HG02981 (cell line): ENCODE measurements at regions not wholly inside any gene's neighbourhood (a gene's known extent, or its start where the extent isn't known, plus 50 kb on each side); places are given as distances from the start of the nearest gene placed in this dataset.
"Not testable (repeated sequence)": the region's sequence is repeated elsewhere in the genome, so short reads cannot be mapped to it uniquely, and the experiment has no call there.

Experiments used
- ATAC-seq: cut with Tn5 transposase; IDR thresholded peaks from one replicate; pipeline ENCODE4 v1.9.1; 2021; ENCODE audit warnings: mild to moderate bottlenecking, moderate library complexity; ENCODE audit not compliant: unreplicated experiment

DNA sequence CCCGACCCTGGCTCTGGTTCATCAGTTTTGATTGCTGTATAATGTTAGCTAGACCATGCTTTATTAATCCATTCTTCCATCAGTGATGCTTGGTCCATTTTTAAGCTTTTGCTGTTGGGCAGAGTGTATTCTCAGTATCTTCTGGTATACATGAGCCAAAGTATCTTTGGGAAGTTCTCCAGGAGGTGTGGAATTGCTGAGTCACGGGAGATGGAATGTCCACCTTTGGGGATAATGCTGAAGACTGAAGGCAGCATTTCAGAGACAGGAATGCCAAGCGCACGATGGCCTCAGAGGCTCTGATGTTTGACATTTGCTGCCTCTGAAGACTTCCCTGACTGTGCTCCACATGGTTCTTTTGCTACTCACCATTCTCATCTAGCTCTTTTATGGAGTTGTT is 266.3 kb upstream of the KAZN start:
- ATAC-seq = no peak

DNA sequence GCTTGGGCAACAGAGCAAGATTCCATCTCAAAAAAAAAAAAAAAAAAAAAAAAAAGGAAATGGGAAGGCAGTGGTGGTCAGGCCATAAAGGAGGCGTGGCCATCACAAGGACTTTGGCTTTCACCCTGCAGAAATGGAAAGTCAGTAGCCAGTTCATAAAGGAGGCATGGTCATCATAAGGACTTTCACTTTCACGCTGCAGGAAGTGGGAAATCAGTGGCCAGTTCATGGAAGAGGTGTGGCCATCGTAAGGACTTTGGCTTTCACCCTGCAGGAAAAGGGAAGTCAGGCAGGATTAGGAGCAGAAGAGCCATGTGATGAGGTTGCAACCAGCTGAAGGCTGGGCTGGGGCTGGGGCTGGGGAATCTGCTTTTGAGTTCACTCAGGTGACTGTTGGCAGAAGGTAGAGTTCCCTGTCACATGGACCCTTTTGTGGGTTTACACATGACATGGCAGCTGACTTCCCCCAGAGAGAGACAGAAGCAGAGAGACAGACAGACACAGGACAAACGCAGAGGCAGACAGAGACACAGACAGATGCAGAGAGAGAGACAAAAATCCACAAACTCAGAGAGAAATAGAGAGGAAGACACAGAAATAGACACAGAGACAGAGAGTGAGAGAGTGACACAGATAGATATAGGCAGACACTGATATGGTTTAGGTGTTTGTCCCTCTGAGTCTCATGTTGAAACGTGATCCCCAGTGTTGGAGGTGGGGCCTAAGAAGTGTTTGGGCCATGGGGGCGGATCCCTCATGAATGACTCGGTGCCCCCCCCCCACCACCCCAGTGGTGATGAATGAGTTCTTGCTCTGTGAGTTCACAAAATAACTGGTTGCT is 263.9 kb upstream of the KAZN start:
- no peak for ATAC-seq

DNA sequence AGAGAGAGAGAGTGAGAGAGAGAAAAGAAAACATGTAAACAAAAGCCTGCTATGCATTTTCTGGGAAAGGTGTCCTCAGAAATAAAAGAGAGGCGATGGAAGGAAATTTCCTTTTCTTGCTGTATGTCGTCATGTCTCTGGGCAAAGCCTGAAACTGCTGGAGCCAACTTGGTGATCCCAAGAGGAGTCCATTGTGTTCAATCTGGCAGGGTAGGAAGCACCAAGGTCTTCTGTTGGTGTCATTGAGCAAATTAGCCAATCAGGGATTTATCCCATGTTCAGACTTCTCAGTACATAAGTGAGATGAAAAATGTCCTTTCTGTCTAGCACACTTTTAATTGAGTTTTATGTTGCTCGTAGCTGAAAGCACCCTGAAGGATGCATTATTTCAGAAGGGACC is 260.0 kb upstream of the KAZN start:
- ATAC-seq = no peak

DNA sequence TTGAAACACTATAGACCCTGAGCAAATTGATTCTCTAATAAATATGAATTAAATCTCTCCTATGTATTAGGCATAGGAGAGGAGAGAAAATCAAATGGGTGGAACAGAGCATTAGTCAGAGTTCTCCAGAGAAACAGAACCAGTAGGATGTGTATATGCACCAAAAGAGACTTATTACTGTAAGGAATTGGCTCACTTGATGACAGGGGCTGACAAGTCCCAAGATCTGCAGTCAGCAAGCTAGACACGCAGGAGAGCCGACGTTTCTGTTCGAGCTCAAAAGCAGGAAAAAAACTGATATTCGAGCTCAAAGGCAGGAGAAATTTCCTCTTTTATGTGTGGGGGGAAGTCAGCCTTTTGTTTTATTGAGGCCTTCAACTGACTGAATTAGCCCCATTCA is 259.2 kb upstream of the KAZN start:
- ATAC-seq = no peak

DNA sequence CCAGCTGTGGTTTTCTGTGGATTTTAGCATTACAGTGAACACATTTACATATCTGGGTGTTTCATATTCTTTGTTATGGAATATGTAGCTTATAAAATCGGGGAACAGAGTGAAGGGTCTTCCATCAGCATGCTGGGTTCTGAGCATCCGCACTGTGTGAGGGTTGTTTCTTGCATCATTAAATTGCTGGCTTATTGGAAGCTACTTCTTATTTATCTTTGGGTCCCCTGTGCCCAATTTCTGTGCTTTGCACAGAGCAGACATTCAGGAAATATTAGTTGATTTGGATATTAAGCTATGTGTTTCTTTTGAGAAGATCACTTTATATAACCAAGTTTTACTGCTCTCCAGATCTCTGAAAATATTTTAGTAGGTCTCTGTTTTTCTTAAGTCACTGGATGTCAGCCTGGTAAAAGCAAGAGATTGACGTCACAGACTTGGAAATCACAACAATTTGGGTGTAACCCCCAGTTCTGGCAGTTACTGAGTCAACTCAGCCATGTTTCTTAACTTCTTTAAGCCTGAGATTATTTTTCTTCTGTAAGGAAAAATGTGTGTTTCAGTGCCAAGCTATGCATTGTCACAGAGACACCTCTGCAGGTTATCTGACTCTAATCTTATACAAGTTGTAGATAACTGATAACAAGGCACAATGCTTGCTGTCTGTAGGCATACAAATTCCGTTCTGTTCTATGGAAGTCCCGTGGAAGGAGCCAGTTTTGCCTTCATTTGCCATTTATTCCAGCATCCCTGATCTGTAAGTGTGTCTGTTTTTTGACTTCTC is 258.3 kb upstream of the KAZN start:
- no peak for ATAC-seq

DNA sequence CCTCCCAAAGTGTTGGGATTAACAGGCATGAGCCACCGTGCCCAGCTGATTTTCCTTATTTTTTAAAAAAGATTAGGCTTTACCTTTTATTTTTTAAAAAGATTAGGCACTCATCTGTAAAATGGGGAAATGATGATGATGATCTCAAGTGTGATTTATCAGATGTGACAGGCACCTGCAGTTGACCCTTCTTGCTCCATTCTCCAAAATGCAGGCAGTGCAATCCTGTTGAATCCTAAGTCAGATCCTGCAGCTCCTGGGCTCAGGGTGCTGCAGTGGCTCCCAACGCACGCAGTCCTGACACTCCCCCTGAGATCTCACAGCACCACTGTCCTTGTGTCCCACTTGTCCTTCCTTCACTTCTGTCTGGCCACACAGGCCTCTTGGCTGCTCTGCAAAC is 257.3 kb upstream of the KAZN start:
- ATAC-seq = no peak

DNA sequence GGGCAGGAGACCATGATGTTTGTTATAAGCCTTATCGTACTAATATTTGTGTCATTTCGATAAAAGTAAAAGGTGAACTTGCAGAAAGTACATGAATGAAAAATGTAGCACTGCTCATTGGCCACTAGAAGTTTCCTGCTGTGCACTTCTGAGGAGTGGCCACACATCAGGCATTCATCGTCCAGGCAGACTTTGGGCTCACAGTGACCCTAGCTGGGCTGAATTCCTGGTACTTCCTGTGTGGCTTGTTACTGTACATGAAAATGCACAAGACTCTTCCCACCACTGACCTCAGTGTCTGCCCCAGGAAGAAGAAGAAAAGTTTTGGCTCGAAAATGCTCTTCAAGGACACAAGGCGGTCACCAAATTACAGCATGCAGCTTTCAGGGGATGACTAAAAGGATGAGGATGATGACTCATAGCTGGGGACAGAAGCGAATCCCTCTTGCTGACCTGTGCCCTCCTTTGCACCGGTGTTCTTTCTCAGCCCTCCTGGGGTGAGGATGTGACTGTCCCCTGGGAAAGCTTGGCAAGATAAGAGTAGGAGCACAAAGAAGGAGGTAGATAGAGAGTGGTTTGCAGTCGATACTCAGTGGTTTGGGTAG is 252.4 kb upstream of the KAZN start:
- no peak for ATAC-seq

DNA sequence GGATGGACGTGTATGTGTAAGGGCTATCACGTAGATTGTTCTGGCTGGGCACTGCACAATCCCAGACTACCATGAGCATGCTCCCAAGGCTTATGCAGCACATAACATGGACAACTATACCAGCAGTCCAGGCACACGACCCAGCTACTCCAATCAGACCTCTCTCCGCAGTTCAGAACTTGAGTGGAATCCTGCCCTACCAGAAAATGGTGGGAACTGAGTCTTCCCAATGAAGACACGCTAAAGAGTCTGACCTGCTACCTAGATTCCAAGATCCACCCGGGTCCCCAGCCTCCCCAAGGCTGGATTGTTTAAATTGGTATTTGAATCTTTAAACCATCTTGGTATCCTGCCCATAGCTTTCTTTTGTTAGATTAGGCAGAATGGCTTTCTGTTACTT is 251.3 kb upstream of the KAZN start:
- no peak for ATAC-seq

DNA sequence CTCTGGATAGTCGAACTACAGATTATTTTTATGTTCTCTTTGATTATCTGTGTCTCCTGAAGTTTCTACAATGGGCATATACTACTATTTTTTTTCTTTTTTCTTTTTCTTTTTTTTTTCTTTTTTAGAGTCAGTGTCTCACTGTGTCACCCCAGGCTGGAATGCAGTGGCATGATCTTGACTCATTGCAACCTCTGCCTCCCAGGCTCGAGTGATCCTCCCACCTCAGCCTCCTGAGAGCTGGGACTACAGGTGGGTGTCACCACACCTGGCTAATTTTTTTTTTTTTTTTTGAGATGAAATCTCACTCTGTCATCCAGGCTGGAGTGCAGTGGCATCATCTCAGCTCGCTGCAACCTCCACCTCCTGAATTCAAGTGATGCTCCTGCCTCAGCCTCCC is 250.7 kb upstream of the KAZN start:
- no peak for ATAC-seq

DNA sequence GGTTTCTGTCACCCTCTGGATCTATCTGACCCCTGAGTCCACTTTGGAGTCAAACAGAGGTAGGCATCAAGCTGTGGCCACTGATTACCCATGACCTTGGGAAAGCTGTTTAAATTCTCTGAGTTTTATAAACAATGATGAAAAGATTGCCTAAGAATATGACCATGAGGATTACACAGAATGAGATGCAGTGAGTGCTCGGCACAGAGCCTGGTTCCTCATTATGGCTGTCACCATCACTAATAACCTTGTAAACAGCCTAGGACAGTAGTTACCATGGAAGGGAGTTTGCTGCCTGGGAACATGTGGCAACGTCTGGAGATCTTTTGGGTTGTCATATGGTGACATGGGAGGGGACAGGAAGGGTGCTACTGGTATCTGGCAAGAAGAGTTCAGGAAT is 248.3 kb upstream of the KAZN start:
- no peak for ATAC-seq

DNA sequence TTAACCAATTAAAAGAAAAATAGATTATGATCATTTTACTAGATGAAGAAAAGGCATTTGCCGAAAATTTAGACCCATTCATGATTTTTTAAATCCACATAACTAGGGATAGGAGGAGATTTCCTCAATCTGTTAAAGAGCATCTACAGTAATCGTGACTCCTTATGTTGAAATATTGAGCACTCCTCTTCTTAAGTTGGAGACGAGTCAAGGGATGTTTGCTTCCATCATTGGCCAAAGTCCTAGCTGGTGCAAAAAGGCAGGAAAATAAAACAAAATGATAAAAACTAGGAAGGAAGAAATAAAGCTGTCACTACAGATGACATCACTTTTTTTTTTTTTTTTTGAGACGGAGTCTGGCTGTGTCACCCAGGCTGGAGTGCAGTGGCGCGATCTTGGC is 245.6 kb upstream of the KAZN start:
- no peak for ATAC-seq

DNA sequence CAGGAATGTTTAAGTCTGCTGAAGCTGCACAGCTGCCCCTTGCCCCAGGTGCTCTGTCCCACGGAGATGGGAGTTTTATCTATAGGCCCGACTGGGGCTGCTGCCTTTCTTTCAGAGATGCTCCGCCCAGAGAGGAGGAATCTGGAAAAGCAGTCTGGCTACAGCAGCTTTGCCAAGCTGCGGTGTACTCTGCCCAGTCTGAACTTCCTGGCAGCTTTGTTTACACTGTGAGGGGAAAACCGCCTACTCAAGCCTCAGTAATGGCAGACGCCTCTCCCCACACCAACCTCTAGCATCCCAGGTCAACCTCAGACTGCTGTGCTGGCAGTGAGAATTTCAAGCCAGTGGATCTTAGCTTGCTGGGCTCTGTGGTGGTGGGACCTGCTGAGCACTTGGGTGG is 237.5 kb upstream of the KAZN start:
- ATAC-seq = not testable (repeated sequence)

DNA sequence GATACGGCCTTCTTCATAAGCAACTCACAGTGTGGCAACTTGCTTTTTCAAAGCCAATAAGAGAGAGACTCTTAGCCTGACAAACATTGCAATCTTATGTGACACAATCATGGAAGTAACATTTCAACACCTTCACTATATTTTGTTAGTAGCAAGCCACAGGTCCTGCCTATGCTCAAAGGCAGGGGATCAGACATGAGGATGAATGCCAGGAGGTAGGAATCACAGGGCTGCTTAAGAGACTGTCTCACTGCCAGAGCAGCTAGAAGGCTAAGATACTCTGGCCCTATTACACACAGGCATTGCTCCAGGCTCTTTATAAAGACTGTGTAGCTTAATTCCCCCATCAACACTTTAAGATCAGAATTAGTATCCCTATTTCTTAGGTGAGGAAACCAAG is 236.2 kb upstream of the KAZN start:
- no peak for ATAC-seq

DNA sequence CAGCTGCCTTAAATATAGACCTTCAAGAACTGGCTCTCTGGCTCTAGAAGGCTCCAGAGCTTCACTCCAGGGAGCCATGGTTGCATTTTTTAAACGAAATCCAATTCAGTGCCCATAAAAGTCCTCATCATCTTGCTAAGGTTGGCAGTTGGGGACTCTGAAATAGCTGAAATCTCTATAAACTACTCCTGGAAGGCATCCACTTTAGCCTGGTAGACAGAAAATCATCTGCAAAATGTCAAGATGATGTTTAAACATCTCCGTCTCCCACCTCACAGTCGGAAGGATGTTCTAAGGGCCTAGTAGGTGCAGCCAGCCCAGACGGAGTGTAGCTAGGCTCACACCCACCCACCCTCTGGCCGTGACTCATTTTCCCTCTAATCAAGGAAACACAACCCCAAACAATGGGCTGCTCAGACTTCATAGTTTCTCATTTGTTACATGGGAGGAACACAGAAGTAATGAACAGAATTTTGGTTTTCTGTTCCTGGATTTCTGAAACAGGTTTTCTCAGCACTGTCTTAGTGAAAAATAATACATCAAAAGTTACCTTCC is 235.4 kb upstream of the KAZN start:
- no peak for ATAC-seq

DNA sequence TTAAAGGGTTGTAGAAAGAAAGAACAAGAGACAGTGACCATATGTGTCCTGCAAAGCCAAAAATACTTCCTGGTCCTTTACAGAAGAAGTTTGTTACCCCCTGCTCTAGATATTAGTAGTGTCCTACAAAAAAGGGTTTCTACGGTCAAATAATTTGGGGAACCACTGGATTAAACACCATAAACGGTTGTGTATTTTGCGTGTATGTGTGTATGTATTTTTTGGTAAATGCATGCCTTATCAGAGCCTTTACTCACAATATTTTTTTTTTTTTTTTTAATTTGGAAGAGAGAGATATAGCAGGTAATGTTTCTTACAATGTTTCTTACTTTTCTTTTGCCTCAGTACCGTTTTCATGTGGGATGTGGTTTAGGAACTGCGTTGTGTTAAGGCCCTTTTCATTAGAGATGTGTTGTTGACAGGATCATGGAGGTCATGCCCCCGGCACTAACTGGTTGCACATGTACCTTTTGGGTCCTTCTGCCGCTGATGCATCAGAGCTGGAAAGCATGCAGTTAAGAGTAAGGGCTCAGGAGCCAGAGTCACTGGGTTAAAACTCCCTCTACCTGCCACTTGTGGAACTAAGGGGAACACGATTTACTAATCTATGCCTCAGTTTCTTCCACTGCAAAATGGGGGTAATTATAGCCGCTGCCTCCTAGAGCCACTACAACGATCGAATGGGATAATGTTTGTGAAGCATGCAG is 234.6 kb upstream of the KAZN start:
- ATAC-seq = no peak

DNA sequence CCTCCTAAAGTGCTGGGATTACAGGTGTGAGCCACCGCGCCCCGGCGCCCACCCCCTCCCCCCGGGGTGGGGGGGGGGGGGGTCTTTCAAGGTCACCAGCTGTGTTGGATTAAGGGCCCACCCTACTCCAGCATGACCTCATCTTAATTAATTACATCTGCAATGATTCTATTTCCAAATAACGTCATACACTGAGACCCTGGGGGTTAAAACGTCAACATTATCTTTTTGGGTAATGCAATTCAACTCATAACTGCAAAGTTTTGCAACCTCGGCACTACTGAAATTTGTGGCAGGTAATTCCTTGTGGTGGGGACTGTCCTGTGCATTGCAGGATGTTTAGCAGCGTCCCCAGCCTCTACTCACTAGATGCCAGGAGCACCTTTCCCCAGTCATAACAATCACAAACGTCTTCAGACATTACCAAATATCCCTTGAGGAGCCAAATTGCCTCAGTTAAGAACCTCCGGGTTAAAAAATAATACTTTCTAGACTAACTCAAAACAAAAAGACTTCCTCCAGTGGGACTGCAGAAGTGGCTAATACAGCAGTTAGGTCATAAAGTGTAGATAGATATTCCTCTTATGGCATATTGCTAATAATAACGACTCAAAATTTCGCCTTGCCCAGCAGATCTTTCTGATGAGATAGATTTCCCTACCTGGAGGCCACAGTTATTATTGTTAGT is 233.0 kb upstream of the KAZN start:
- no peak for ATAC-seq

DNA sequence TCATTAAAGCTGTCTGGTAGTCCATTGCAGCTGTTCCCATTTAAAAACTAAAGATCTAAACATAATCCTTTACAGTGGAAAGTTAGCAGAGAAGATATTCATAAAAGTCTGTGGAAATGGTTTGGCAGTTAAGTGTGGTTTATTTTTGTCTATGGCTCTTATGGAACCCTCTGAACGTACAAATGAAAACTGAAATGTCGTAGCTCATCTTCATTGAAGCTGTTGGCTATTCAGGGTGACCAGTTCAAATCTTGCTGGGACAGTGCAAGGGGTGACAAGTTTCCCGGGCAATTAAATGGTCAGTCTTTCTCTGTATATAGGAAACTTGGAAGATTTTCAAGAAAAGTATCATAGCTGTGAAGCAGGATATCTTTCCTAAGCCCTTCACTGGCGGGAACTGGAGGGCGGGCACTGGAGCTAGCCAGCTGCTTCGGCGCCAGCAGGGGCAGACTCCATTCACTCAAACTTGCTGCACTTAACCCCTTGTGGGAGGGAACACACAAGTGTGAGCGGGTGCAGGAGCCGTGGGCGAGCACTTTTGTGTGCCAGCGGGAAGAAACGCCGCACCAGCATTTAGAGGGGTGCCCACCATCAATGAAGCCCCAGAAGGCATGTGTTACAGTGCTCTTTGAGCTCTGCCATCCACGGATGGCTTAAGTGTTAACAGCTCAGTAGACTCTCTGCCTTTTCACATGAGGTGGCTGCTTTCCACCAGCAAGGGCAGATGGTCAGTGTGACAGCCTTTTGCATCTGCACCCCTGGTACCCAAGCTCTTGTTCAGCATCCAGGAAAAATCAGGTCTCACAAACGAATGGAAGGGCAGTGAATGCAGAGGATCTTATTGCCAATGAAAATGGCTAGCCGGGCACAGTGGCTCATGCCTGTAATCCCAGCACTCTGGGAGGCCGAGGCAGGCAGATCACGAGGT is 232.1 kb upstream of the KAZN start:
- no peak for ATAC-seq

DNA sequence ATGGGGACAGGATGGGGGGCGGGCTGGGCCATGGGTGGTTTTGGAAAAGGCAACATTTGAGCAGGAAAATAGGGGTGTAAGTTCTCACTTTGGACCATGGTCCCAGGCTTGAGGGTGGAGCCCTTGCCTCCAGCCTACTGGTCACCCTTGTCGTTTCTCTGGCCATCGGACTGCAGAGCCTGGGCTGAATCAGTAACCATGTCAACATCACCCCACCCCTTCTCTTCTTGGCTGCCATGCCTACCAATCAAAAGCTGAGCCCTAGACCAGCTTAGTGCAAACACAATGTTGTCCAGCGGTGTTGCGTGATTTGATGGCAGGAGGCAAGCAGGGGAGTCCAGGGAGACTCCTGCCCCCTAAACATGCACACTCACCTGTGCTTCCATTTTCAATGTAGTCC is 231.0 kb upstream of the KAZN start:
- no peak for ATAC-seq

DNA sequence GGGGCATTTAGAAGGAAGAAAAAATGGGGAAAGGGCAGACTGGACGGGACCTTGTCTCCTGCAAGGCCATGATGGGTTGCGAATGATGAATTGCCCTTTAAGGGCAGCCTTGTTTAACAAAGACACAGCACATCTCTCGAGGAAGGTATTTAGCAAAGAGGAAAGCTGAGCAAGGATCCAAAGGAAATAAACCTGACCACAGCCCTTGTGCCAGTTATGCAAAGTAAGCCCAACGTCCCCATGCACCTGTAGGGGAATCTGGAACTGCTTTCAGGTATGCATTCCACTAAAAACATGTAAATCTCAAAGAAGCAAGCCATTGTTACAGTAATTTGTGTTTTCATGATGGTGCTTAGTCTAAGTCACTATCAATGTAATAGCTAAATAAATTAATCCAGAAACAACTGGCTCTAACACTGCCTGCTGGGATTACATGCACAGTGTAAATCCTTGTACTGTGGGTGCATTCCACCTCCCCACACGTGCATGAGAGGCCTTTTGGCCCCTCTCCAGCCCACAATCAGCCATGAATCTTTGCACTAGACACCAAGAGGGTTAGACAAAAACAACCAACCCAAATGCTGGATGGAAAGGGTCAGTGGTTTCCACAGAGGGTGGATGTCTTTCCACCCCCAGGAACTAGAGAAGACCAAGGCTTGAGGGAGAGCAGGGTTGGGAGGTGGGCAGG is 228.8 kb upstream of the KAZN start:
- ATAC-seq = no peak
